Gastrocnemius medialis (tissue), 4 donors: ENCODE measurements at regions not wholly inside any gene's neighbourhood (a gene's known extent, or its start where the extent isn't known, plus 50 kb on each side); places are given as distances from the start of the nearest gene placed in this dataset.
"Not testable (repeated sequence)": the region's sequence is repeated elsewhere in the genome, so short reads cannot be mapped to it uniquely, and the experiment has no call there.

ENCODE experiments used
- ATAC-seq, 2 donors: fragments of 150-250 bp; one replicate each; pipeline ENCODE4 v1.9.1; 2016
- DNase-seq, 2 donors: peaks; one replicate each; pipeline ENCODE4 v3.0.0-alpha.2; 2019
- H3K27ac ChIP-seq, 4 donors: fragments of 200-600 bp; sonication (generic); 1 replicate in 1 of 4; 2 replicates in 3 of 4; pipeline ENCODE4 v1.5.1; 2016 to 2018; ENCODE audit warnings: mild to moderate bottlenecking in 2 of 4, moderate library complexity in 1 of 4
- H3K27me3 ChIP-seq, 3 donors: fragments of 200-600 bp; sonication (generic) in 2 of 3; 1 replicate in 1 of 3; 2 replicates in 2 of 3; pipeline versions ENCODE4 v1.5.1 to v1.6.0; 2016 to 2019; ENCODE audit warnings: mild to moderate bottlenecking in 1 of 3, moderate library complexity in 1 of 3
- H3K36me3 ChIP-seq, 2 donors: fragments of 200-600 bp; sonication (generic) in 1 of 2; one replicate each; pipeline ENCODE4 v1.5.1; 2017 to 2018
- H3K4me1 ChIP-seq, 2 donors: fragments of 200-600 bp; sonication (generic) in 1 of 2; one replicate each; pipeline ENCODE4 v1.5.1; 2016 to 2017; ENCODE audit warnings: mild to moderate bottlenecking in 2 of 2
- H3K4me3 ChIP-seq, 4 donors: fragments of 200-600 bp; sonication (generic) in 3 of 4; 1 replicate in 1 of 4; 2 replicates in 3 of 4; pipeline ENCODE4 v1.5.1; 2016 to 2019; ENCODE audit warnings: mild to moderate bottlenecking in 2 of 4
- H3K9me3 ChIP-seq, 3 donors: fragments of 200-600 bp; sonication (generic) in 2 of 3; 1 replicate in 1 of 3; 2 replicates in 2 of 3; pipeline ENCODE4 v1.5.1; 2016 to 2019
- in situ Hi-C, 4 donors: fragments of 200-750 bp; cut with MboI; loops; one replicate each; pipeline versions ENCODE4 v1.15.0 to v1.8.0; 2017; ENCODE audit warnings: low sequenced_read_pairs in 4 of 4
- intact Hi-C: fragments of 100-400 bp; cut with DNase I; formaldehyde crosslinking; loops from one replicate; pipeline ENCODE4 v1.15.1; 2023; ENCODE audit warnings: low total_unique reads

DNA sequence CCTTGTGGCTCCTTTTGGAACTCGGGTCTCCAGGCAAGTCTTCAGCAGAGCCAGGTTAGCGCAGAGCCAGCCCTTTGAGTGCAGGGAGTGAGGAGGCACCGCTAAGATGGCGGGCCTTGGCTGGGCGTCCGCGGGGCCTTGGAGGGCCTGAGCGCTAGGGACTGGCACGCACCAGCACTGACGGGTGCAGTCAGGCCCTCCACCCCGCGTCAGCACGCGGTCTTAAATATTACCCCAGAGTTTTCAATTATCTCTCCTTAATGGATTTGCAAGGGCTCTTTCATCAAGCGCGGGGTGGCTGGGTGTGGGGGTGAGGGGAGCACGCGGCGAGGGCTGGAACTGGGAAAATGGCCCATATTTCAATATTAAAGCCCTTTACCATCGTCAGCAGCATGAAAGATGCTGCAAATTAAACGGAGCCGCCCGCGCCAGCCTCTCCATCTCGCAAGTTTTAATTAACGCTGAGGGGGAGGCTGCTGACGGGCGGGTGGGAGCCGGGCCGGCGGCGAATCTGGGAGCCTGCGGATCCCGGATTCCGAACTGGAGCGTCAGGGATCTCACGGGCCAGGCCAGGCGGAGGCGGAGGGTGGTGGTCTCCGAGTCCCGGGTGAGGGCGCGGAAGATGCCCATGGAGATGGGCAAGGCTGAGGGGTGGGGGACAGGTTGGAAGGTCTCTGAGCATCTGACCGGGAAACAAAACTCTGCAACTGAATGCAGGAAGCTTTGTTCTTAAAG, 1690.4 kb upstream of the DEFB115 start:
- DNase-seq, intact Hi-C loops, H3K27me3 ChIP-seq, H3K36me3 ChIP-seq, H3K27ac ChIP-seq, H3K9me3 ChIP-seq, H3K4me1 ChIP-seq, in situ Hi-C loops, ATAC-seq, H3K4me3 ChIP-seq: not testable (repeated sequence)

DNA sequence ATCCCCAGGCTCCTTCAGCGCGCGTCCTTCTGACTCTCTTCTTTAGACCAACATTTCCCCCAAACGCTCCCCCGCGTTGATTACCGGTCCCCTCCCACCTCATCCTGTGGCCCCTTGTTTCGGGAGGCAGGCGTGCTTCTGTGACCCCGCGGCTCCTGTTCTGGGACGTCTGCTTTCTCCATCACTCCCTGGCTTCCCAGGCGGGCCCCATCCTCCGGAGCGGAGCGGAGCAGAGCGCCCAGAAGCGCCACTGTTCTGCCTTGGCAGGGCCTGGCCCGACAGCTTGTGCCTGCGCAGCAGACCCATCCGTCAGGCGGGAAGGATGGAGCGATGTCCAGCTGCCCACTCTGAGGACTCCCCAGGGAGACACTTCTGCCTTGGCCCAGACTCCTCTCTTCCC, 1689.8 kb upstream of the DEFB115 start:
- ATAC-seq, H3K36me3 ChIP-seq, in situ Hi-C loops, intact Hi-C loops, H3K4me3 ChIP-seq, H3K9me3 ChIP-seq, H3K27ac ChIP-seq, DNase-seq, H3K27me3 ChIP-seq, H3K4me1 ChIP-seq: not testable (repeated sequence)

DNA sequence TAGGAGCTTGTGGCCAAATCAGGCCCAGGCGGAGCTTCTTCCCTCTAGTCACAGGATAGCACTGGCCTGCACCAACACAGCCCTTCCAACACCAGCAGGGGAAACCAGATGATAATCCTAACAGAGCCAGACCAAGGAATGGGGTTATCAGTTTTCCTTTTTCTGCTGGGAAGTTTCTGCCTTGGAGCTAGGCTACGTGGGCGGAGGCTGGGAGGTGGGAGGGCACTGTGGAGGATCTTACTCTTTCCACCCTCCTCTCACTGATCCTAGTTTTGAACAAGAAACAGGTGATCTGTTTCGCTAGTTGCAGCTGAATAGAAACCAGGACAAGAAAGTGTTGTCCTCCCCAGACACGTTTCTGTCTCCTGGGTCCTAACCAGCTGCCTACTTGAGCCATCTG, 1687.3 kb upstream of the DEFB115 start:
- in situ Hi-C loops = not testable (repeated sequence)

DNA sequence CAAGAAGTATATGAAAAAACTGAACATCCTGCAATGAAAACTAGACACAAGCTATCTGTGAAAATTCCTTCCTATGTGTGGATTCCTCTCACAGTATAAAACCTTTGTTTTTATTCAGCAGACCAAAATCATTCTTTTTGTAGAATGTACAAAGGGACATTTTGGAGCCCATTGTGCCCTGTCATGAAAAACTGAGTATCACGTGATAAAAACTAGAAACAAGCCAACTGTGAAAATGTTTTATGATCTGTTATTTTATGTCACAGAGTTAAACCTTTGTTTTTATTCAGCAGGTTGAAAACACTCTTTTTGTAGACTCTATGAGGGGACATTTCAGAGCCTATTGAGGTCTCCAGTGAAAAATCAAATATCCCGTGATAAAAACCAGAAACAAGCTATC, 1667.9 kb upstream of the DEFB115 start:
- DNase-seq, intact Hi-C loops, H3K36me3 ChIP-seq, ATAC-seq, H3K4me1 ChIP-seq, in situ Hi-C loops, H3K4me3 ChIP-seq, H3K27ac ChIP-seq, H3K27me3 ChIP-seq, H3K9me3 ChIP-seq: not testable (repeated sequence)

More for the DNA sequence above, 1687.3 kb upstream of the DEFB115 start:
- ATAC-seq, H3K4me1 ChIP-seq, H3K27ac ChIP-seq, H3K9me3 ChIP-seq, H3K4me3 ChIP-seq, H3K27me3 ChIP-seq, intact Hi-C loops, H3K36me3 ChIP-seq, DNase-seq: not testable (repeated sequence)

DNA sequence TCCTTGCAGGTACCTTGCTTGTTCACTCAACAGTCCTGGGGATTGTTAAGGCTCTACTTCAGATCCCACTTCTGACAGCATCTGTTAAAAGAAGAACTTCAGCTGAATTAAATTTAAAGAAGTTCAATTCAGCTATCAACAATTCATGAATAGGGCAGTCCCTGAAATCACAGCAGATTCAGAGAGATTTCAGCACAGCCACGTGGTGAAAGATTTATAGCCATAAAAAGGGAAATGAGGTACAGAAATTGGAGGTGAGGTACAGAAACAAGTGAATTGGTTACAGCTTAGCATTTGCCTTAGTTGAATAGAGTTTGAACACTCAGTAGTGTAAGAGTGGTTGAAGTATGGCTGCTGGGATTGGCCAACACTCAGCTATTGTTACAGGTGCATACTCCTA, 1653.3 kb upstream of the DEFB115 start:
- DNase-seq, ATAC-seq, in situ Hi-C loops, H3K9me3 ChIP-seq, H3K36me3 ChIP-seq, H3K27me3 ChIP-seq, H3K4me1 ChIP-seq, H3K4me3 ChIP-seq, intact Hi-C loops, H3K27ac ChIP-seq: not testable (repeated sequence)

DNA sequence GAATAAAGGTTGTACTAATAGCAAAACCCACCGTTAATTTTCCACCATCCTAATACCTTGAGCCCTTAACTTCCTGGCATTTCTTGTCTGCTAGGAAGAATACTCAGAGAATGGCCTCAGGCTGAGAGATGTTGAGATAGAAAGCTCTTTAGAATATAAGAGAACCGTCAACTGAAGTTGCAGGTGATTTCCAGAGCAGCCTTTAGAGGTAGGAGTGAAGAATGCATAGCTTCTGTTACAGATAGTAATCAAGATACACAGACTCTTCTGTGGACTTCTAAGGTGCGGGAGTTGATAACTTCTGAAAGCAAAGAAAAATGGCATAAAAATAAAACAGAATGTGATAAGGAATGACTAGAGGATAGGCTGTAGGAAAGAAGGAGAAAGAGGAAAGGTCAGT, 1651.3 kb upstream of the DEFB115 start:
- H3K4me1 ChIP-seq, intact Hi-C loops, H3K36me3 ChIP-seq, H3K9me3 ChIP-seq, H3K4me3 ChIP-seq, ATAC-seq, DNase-seq, in situ Hi-C loops, H3K27ac ChIP-seq, H3K27me3 ChIP-seq: not testable (repeated sequence)

DNA sequence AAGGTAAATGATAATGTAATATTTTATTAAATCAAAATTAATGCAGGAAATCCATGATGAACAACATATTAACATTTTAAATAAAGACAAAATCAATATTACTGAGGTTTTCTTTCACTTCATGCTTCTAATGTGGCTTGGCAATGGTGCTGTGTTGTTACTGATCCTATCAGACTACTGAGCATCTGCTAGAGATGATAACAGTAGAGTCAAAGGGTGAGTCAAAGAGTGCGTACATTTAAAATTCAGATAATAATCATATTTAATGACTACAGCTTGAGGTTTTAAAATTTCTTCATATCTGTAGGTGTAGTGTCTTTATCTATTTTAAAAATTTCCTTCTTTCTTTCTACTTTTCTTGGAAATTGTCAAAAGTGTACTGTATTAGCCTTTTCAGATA, 1628.1 kb upstream of the DEFB115 start:
- H3K27me3 ChIP-seq, in situ Hi-C loops, H3K27ac ChIP-seq, H3K4me1 ChIP-seq, H3K9me3 ChIP-seq, DNase-seq, intact Hi-C loops, H3K36me3 ChIP-seq, ATAC-seq, H3K4me3 ChIP-seq: not testable (repeated sequence)
